Gastroesophageal sphincter (tissue), 4 donors: ENCODE measurements at regions not wholly inside any gene's neighbourhood (a gene's known extent, or its start where the extent isn't known, plus 50 kb on each side); places are given as distances from the start of the nearest gene placed in this dataset.

ENCODE experiments used
- ATAC-seq: fragments of 150-250 bp; one replicate; pipeline ENCODE4 v1.9.1; 2016; ENCODE audit warnings: mild to moderate bottlenecking, moderate library complexity
- H3K27ac ChIP-seq, 4 donors: fragments of 200-600 bp; sonication (generic) in 3 of 4; 1 replicate in 3 of 4; 2 replicates in 1 of 4; pipeline ENCODE4 v1.5.1; 2016 to 2019
- H3K27me3 ChIP-seq: fragments of 200-600 bp; sonication (generic); one replicate; pipeline ENCODE4 v1.5.1; 2019
- H3K36me3 ChIP-seq, 2 donors: fragments of 200-600 bp; sonication (generic); one replicate each; pipeline ENCODE4 v1.5.1; 2019; ENCODE audit warnings: control low read depth in 1 of 2
- H3K4me1 ChIP-seq, 3 donors: fragments of 200-600 bp; sonication (generic); 1 replicate in 2 of 3; 2 replicates in 1 of 3; pipeline ENCODE4 v1.5.1; 2016 to 2019; ENCODE audit warnings: control low read depth in 2 of 3
- H3K4me3 ChIP-seq, 2 donors: fragments of 200-600 bp; sonication (generic); one replicate each; pipeline ENCODE4 v1.5.1; 2019; ENCODE audit warnings: mild to moderate bottlenecking in 1 of 2, moderate library complexity in 1 of 2
- H3K9me3 ChIP-seq, 3 donors: fragments of 200-600 bp; sonication (generic); one replicate each; pipeline ENCODE4 v1.5.1; 2017 to 2019; ENCODE audit warnings: control low read depth in 2 of 3
- CTCF ChIP-seq, 4 experiments: fragments of 200-600 bp in 2 of 4; fragments of 450-650 bp in 2 of 4; sonication (generic) in 1 of 4; IDR thresholded peaks; one replicate each; pipeline ENCODE4 v1.5.1; 2017 to 2019; ENCODE audit warnings: antibody characterized with exemption in 4 of 4, mild to moderate bottlenecking in 2 of 4, moderate library complexity in 2 of 4
- EP300 ChIP-seq: sonication (generic); formaldehyde crosslinking; IDR thresholded peaks from one replicate; pipeline ENCODE4 v1.6.1; 2017; ENCODE audit warnings: antibody characterized with exemption, mild to moderate bottlenecking
- POLR2A ChIP-seq, 2 donors: fragments of 450-650 bp; IDR thresholded peaks; one replicate each; pipeline ENCODE4 v1.6.1; 2017; ENCODE audit warnings: antibody characterized with exemption in 2 of 2, mild to moderate bottlenecking in 2 of 2, moderate library complexity in 1 of 2
- POLR2AphosphoS5 ChIP-seq: sonication (generic); formaldehyde crosslinking; IDR thresholded peaks from one replicate; pipeline ENCODE4 v1.6.1; 2017; ENCODE audit warnings: antibody characterized with exemption
- WGBS, 2 donors: methylation state at CpG; one replicate each; pipeline ENCODE4 v1.1.5; 2018; ENCODE audit warnings: low coverage in 1 of 2; 5-methylcytosine and 5-hydroxymethylcytosine counted together

- TF ChIP-seq POLR2A (IDR thresholded peaks at IDR 0.05) (no peak), POLR2AphosphoS5 (no peak), EP300 (no peak), CTCF (IDR thresholded peaks at IDR 0.05) (no peak)
- peaks cover 0 to 19% (median 0%) of the 10 kb centered on the region in 3 donors for H3K4me1 ChIP-seq
- no peak overlapping the region for H3K4me3 ChIP-seq
- WGBS, 2 donors, result 63 to 67% methylated on average over 2 to 3 of the region's 3 CpGs
- no peaks in the 10 kb centered on the region for H3K36me3 ChIP-seq
- no peak for ATAC-seq
- no peaks in the 10 kb centered on the region for H3K27me3 ChIP-seq
- peak overlapping the region in 1 of 4 donors; percentile 32 for H3K27ac ChIP-seq
- H3K9me3 ChIP-seq, result no peaks in the 10 kb centered on the region
These were observed 413.8 kb upstream of the CDH4 start for GRCh38 chr20:60838297-60838696.

GRCh38 chr20:60840971-60841370 lies 411.1 kb upstream of the CDH4 start:
- Histone ChIP-seq H3K4me1 (peaks cover 0 to 19% (median 0%) of the 10 kb centered on the region in 3 donors), H3K4me3 (no peak overlapping the region), H3K36me3 (no peaks in the 10 kb centered on the region), H3K27me3 (no peaks in the 10 kb centered on the region), H3K9me3 (no peaks in the 10 kb centered on the region), H3K27ac (no peak overlapping the region)
- 63 to 77% methylated on average over 3 of the region's 3 CpGs for WGBS, 2 donors
- TF ChIP-seq POLR2A (IDR thresholded peaks at IDR 0.05) (no peak), EP300 (no peak), POLR2AphosphoS5 (no peak), CTCF (IDR thresholded peaks at IDR 0.05) (no peak)
- ATAC-seq, result no peak

GRCh38 chr20:60845146-60845545 lies 406.9 kb upstream of the CDH4 start:
- WGBS, 2 donors, result 66 to 74% methylated on average over 3 to 4 of the region's 4 CpGs
- Histone ChIP-seq H3K36me3 (no peaks in the 10 kb centered on the region), H3K27ac (no peak overlapping the region), H3K27me3 (no peaks in the 10 kb centered on the region), H3K9me3 (no peaks in the 10 kb centered on the region), H3K4me1 (no peaks in the 10 kb centered on the region), H3K4me3 (no peak overlapping the region)
- TF ChIP-seq EP300, result no peak
- no peak for TF ChIP-seq POLR2A (IDR thresholded peaks at IDR 0.05)
- no peak for TF ChIP-seq CTCF (IDR thresholded peaks at IDR 0.05)
- no peak for TF ChIP-seq POLR2AphosphoS5
- no peak for ATAC-seq

- peaks cover 0 to 13% (median 0%) of the 10 kb centered on the region in 3 donors for H3K9me3 ChIP-seq
- TF ChIP-seq POLR2A (IDR thresholded peaks at IDR 0.05), result no peak
- TF ChIP-seq CTCF (IDR thresholded peaks at IDR 0.05), result peak in 2 of 4 experiments; percentile 13 to 45
- H3K36me3 ChIP-seq, result no peaks in the 10 kb centered on the region
- WGBS, 2 donors, result 32 to 50% methylated on average over 6 of the region's 9 CpGs
- no peak overlapping the region for H3K27ac ChIP-seq
- no peak for ATAC-seq
- no peaks in the 10 kb centered on the region for H3K4me1 ChIP-seq
- H3K4me3 ChIP-seq, result no peak overlapping the region
- H3K27me3 ChIP-seq, result no peaks in the 10 kb centered on the region
These were observed 400.0 kb upstream of the CDH4 start for GRCh38 chr20:60851826-60852704.

- TF ChIP-seq CTCF (IDR thresholded peaks at IDR 0.05) (no peak), POLR2AphosphoS5 (no peak), EP300 (no peak), POLR2A (IDR thresholded peaks at IDR 0.05) (no peak)
- WGBS, 2 donors, result 41 to 55% methylated on average over 6 of the region's 6 CpGs
- no peak for ATAC-seq
These were observed 394.4 kb upstream of the CDH4 start for GRCh38 chr20:60857708-60858107.

More at GRCh38 chr20:60857708-60858107, 394.4 kb upstream of the CDH4 start:
- Histone ChIP-seq H3K4me1 (no peaks in the 10 kb centered on the region), H3K27ac (no peak overlapping the region), H3K36me3 (no peaks in the 10 kb centered on the region), H3K9me3 (peaks cover 0 to 13% (median 0%) of the 10 kb centered on the region in 3 donors), H3K4me3 (no peak overlapping the region), H3K27me3 (peaks cover 7% of the 10 kb centered on the region)
